Mesothelial cell of epicardium (in vitro differentiated cells): ENCODE measurements at regions not wholly inside any gene's neighbourhood (a gene's known extent, or its start where the extent isn't known, plus 50 kb on each side); places are given as distances from the start of the nearest gene placed in this dataset.

Experiments
- DNase-seq, 2 experiments: peaks; one replicate each; pipeline ENCODE4 v3.0.0; 2021; ENCODE audit warnings: low spot score in 2 of 2; ENCODE audit not compliant: unreplicated experiment in 2 of 2
- H3K27ac Mint-ChIP-seq: 2 replicates; pipeline ENCODE4 v1.8.0; 2021; ENCODE audit warnings: mixed read lengths
- H3K27me3 Mint-ChIP-seq: 2 replicates; pipeline ENCODE4 v1.8.0; 2021; ENCODE audit warnings: low read depth, mixed read lengths
- H3K36me3 Mint-ChIP-seq: 2 replicates; pipeline ENCODE4 v1.8.0; 2021; ENCODE audit warnings: mixed read lengths
- H3K4me1 Mint-ChIP-seq: 2 replicates; pipeline ENCODE4 v1.8.0; 2021; ENCODE audit warnings: mixed read lengths
- H3K4me3 Mint-ChIP-seq: 2 replicates; pipeline ENCODE4 v1.8.0; 2021; ENCODE audit warnings: mild to moderate bottlenecking, moderate library complexity, mixed read lengths
- H3K9me3 Mint-ChIP-seq: 2 replicates; pipeline ENCODE4 v1.8.0; 2021; ENCODE audit warnings: mixed read lengths
- CTCF ChIP-seq: fragments of 200-600 bp; sonication (generic); IDR thresholded peaks from one replicate; pipeline ENCODE4 v1.5.0; 2021; ENCODE audit warnings: antibody characterized with exemption; ENCODE audit not compliant: unreplicated experiment

DNA sequence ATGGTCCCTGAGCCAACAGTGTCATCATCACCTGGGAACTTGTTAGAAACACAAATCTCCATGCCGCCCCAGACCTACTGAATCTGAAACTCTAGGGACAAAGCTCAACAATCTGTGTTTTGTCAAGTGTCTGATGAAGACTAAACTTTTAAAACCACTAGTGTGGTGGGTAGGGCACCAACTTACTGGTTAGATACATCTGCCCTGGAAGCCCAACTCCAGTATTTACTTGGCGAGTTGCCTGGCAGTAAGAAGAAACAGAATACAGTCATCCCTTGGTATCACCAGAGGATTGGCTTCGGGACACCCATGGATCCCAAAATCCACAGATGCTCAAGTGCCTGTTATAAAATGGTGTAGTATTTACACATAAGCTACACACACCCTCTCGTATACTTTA lies 367.9 kb upstream of the DUSP10 start:
- Mint-ChIP-seq H3K27me3 (peaks cover 58% of the 10 kb centered on the region), H3K4me1 (peaks cover 1% of the 10 kb centered on the region), H3K36me3 (no peaks in the 10 kb centered on the region), H3K9me3 (no peaks in the 10 kb centered on the region), H3K27ac (no peak overlapping the region), H3K4me3 (no peak overlapping the region)
- TF ChIP-seq CTCF: no peak
- DNase-seq: no peak

GRCh38 chr1:222107975-222108374 lies 366.1 kb upstream of the DUSP10 start:
- Mint-ChIP-seq H3K4me3 (no peak overlapping the region), H3K36me3 (no peaks in the 10 kb centered on the region), H3K9me3 (no peaks in the 10 kb centered on the region), H3K27ac (no peak overlapping the region), H3K4me1 (peaks cover 4% of the 10 kb centered on the region), H3K27me3 (peaks cover 49% of the 10 kb centered on the region)
- TF ChIP-seq CTCF: no peak
- DNase-seq: no peak

DNA sequence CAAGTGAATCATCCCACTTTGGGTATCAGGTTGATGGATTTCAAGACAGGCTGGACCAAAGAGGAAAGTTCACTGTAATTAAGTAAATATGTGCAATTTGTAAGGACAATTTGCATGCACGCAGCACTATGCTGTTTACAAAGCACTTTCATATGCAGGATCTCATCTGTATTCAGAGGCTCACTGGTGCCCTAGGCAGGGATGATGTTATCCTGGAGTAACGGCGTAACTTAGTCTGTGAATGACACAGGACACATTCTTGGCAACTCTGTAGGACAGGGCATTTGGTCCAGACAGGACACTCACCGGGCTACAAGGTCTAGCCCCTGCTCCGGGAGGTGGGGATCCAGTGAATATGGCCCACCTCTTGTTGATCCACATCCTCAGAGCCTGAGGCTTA lies 365.4 kb upstream of the DUSP10 start:
- Mint-ChIP-seq H3K36me3 (no peaks in the 10 kb centered on the region), H3K4me3 (no peak overlapping the region)

DNA sequence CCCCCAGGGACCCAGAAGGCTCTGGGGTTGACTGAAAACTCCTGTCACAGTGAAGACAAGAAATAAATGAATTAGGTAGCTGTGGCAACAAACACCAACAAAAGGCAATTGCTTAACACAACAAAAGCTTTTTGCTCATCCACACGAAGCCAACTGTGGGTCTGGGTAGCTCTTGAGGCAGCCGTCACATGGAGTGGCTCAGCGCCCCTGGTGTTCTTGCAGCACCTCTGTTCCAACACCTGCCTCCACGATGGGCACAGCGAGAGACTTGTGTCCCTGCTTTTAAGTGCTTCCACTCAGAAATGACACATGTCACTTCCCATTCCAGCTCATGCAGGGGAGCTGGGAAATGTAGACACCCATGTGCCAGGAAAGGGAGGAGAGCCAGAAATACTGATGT lies 364.5 kb upstream of the DUSP10 start:
- no peaks in the 10 kb centered on the region for H3K36me3 Mint-ChIP-seq
- no peaks in the 10 kb centered on the region for H3K9me3 Mint-ChIP-seq
- TF ChIP-seq CTCF: no peak
- no peak overlapping the region for H3K4me3 Mint-ChIP-seq
- H3K27ac Mint-ChIP-seq: no peak overlapping the region
- DNase-seq: no peak
- peaks cover 6% of the 10 kb centered on the region for H3K4me1 Mint-ChIP-seq
- H3K27me3 Mint-ChIP-seq: peaks cover 42% of the 10 kb centered on the region

More for the DNA sequence above, 365.4 kb upstream of the DUSP10 start:
- Mint-ChIP-seq H3K9me3 (no peaks in the 10 kb centered on the region), H3K27me3 (peaks cover 44% of the 10 kb centered on the region), H3K4me1 (peaks cover 4% of the 10 kb centered on the region), H3K27ac (no peak overlapping the region)
- TF ChIP-seq CTCF: no peak
- DNase-seq: no peak

GRCh38 chr1:222105861-222106260 lies 364.0 kb upstream of the DUSP10 start:
- Mint-ChIP-seq H3K4me1 (peaks cover 7% of the 10 kb centered on the region), H3K4me3 (no peak overlapping the region), H3K9me3 (no peaks in the 10 kb centered on the region), H3K27me3 (peaks cover 40% of the 10 kb centered on the region), H3K27ac (no peak overlapping the region), H3K36me3 (no peaks in the 10 kb centered on the region)
- no peak for DNase-seq
- no peak for TF ChIP-seq CTCF

GRCh38 chr1:222105393-222105737 lies 363.5 kb upstream of the DUSP10 start:
- no peak for TF ChIP-seq CTCF
- DNase-seq: no peak
- Mint-ChIP-seq H3K27ac (no peak overlapping the region), H3K4me3 (no peak overlapping the region), H3K36me3 (no peaks in the 10 kb centered on the region), H3K9me3 (no peaks in the 10 kb centered on the region), H3K27me3 (peaks cover 36% of the 10 kb centered on the region), H3K4me1 (peaks cover 7% of the 10 kb centered on the region)
